K562 (cell line): ENCODE measurements at regions not wholly inside any gene's neighbourhood (a gene's known extent, or its start where the extent isn't known, plus 50 kb on each side); places are given as distances from the start of the nearest gene placed in this dataset.

Experiments
- ATAC-seq: fragments of 200-7000 bp; cut with Tn5 transposase; 3 replicates; pipeline ENCODE4 v1.9.1; 2020; ENCODE audit warnings: moderate library complexity
- BruUV-seq: library from RNA; stranded (reverse); fragments of 400-500 nt; replicated peaks from 2 replicates; lab custom pipeline; 2021; lab: Mats Ljungman, UMichigan
- CTCF ChIA-PET: fragments of 300-600 bp; formaldehyde crosslinking; extraction: SDS; loops from one replicate; lab custom pipeline; 2021; ENCODE audit warnings: low intra/inter-chr PET ratio; lab: Yijun Ruan, JAX
- POLR2A ChIA-PET: fragments of 300-600, 350-650 bp; sonication (Branson Sonifier 250); formaldehyde crosslinking; extraction: SDS; loops from one replicate; lab custom pipeline; 2021; ENCODE audit warnings: antibody characterized with exemption, inconsistent platforms; lab: Yijun Ruan, JAX
- DNase-seq, 4 experiments: peaks; one replicate each; pipeline versions ENCODE4 v3.0.0 to v3.0.0-alpha.2; 2011 to 2018; ENCODE audit warnings: low spot score in 3 of 4, mixed read lengths in 3 of 4; ENCODE audit errors: extremely low read depth in 1 of 4
- FAIRE-seq: peaks from 2 replicates; lab custom pipeline; 2011; peaks lifted over from hg19 to GRCh38; lab: Jason Lieb, UNC
- H2AFZ ChIP-seq: 2 replicates; pipeline ENCODE4 v1.6.0; 2011; ENCODE audit warnings: low read depth, low read length, control low read depth, inconsistent platforms
- H3K27ac ChIP-seq: fragments of 200-600 bp; 3 replicates; pipeline ENCODE4 v1.8.0; 2011; ENCODE audit warnings: low read depth, mild to moderate bottlenecking, control low read depth, inconsistent platforms, low read length, moderate library complexity, mixed read lengths; ENCODE audit errors: extremely low read depth
- H3K27me3 ChIP-seq, 2 experiments: fragments of 300-600 bp in 1 of 2; 2 replicates in 1 of 2; 3 replicates in 1 of 2; pipeline versions ENCODE4 v1.6.0 to v1.8.0; 2011; ENCODE audit warnings: inconsistent platforms in 2 of 2, low read length in 2 of 2, mild to moderate bottlenecking in 1 of 2, mixed read lengths in 1 of 2, moderate library complexity in 1 of 2; ENCODE audit not compliant: control insufficient read depth in 2 of 2, insufficient read depth in 2 of 2
- H3K36me3 ChIP-seq: fragments of 300-600 bp; 3 replicates; pipeline ENCODE4 v1.8.0; 2011; ENCODE audit warnings: mild to moderate bottlenecking, low read length, inconsistent platforms; ENCODE audit not compliant: control insufficient read depth, insufficient read depth
- H3K4me1 ChIP-seq, 2 experiments: fragments of 200-600 bp in 1 of 2; replicated peaks in 1 of 2; 2 replicates in 1 of 2; 3 replicates in 1 of 2; pipeline versions ENCODE4 v1.5.1 to v1.8.0; 2011; ENCODE audit warnings: inconsistent platforms in 2 of 2, low read length in 2 of 2, mild to moderate bottlenecking in 1 of 2, mixed read lengths in 1 of 2, moderate library complexity in 1 of 2; ENCODE audit not compliant: control insufficient read depth in 2 of 2, insufficient read depth in 2 of 2
- H3K4me2 ChIP-seq: 2 replicates; pipeline ENCODE4 v1.6.1; 2011; ENCODE audit warnings: low read length, control low read depth, inconsistent platforms, mixed read lengths; ENCODE audit not compliant: insufficient read depth
- H3K4me3 ChIP-seq: fragments of 200-600 bp; sonication (generic), shearing (Covaris generic); 2 replicates; pipeline ENCODE4 v1.5.1; 2016; ENCODE audit warnings: control low read depth, inconsistent platforms
- H3K79me2 ChIP-seq: fragments of 200-600 bp; 3 replicates; pipeline ENCODE4 v1.8.0; 2011; ENCODE audit warnings: low read length, inconsistent platforms; ENCODE audit not compliant: control insufficient read depth, insufficient read depth
- H3K9ac ChIP-seq, 2 experiments: 2 replicates each; pipeline versions ENCODE4 v1.6.0 to v1.6.1; 2011; ENCODE audit warnings: low read depth in 2 of 2, low read length in 2 of 2, control low read depth in 1 of 2, inconsistent platforms in 1 of 2, mild to moderate bottlenecking in 1 of 2, mixed read lengths in 1 of 2; ENCODE audit not compliant: insufficient read depth in 1 of 2
- H3K9me1 ChIP-seq: one replicate; pipeline ENCODE4 v1.6.0; 2011; ENCODE audit warnings: inconsistent platforms, mild to moderate bottlenecking, low read length, moderate library complexity; ENCODE audit not compliant: control insufficient read depth, insufficient read depth
- H3K9me3 ChIP-seq: replicated peaks from 2 replicates; pipeline ENCODE4 v1.5.1; 2011; ENCODE audit warnings: low read depth, low read length, inconsistent platforms; ENCODE audit not compliant: control insufficient read depth, insufficient read depth
- H4K20me1 ChIP-seq: replicated peaks from 2 replicates; pipeline ENCODE4 v1.6.1; 2011; ENCODE audit warnings: low read length, inconsistent platforms, mixed read lengths; ENCODE audit not compliant: control insufficient read depth, insufficient read depth
- ATF3 ChIP-seq, 2 experiments: fragments of 450-650 bp in 1 of 2; sonication (generic) in 1 of 2; formaldehyde crosslinking in 1 of 2; IDR thresholded peaks in 1 of 2; conservative IDR thresholded peaks in 1 of 2; 2 replicates each; pipeline versions ENCODE4 v1.6.1 to v1.8.1; 2016 to 2023; ENCODE audit warnings: mild to moderate bottlenecking in 2 of 2, moderate library complexity in 2 of 2, inconsistent platforms in 1 of 2, missing genetic modification reagents in 1 of 2
- CBX8 ChIP-seq: fragments of 200-600 bp; sonication (generic); IDR thresholded peaks from 2 replicates; pipeline ENCODE4 v1.6.1; 2012; ENCODE audit warnings: borderline replicate concordance, mixed run types, low read depth, mild to moderate bottlenecking, moderate library complexity, mixed read lengths, low read length, control low read depth, inconsistent platforms; ENCODE audit not compliant: poor library complexity, severe bottlenecking; ENCODE audit errors: extremely low read depth
- ZNF224 ChIP-seq: sonication (generic); formaldehyde crosslinking; IDR thresholded peaks from 2 replicates; pipeline ENCODE4 v1.8.0; 2022; ENCODE audit warnings: mild to moderate bottlenecking, missing genetic modification reagents
- ZNF780A ChIP-seq: fragments of 250-450 bp; sonication (Bioruptor Pico); IDR thresholded peaks from 2 replicates; pipeline ENCODE4 v1.5.0; 2021; ENCODE audit warnings: mild to moderate bottlenecking
- WGBS: fragments of 100-300 bp; shearing (Covaris generic); methylation state at CpG from one replicate; pipeline ENCODE4 v1.1.6; 2016; ENCODE audit warnings: low coverage, mixed read lengths; ENCODE audit not compliant: insufficient coverage; ENCODE audit errors: missing lambda C conversion rate; 5-methylcytosine and 5-hydroxymethylcytosine counted together
- in situ Hi-C: fragments of 300-500 bp; cut with MboI; formaldehyde crosslinking; loops from 4 replicates; pipeline ENCODE4 v1.15.0; 2018; ENCODE audit warnings: inconsistent platforms, mixed read lengths
- intact Hi-C: fragments of 100-400 bp; cut with micrococcal nuclease; formaldehyde crosslinking; loops from 2 replicates; pipeline ENCODE4 v1.14.2; 2022

DNA sequence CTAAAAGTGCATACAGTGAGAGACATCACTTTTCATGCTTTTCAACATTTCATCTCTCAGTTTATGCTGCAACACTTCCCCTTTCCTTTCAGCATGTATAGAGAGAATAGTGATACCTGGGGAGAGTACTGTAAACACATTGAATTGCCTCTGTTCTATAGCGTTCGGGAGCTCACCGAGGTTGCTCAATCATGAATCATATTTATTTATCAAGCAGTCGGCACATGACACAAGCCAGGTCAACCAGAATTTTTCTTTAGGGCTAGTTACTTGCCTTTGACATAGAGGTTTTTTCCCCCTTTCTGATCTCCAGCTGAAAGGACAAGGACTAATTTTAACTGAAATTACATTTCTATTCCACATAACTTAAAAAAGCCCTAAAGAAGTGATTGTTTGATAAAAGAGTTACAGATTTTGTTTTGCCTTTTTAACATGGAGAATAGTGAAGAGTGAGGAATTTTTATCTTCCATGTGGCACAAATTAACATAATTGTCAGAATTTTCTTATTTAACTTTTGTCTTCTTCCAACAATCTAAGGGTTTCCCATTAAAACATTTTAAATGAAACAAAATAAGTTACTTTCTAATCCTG lies 690.9 kb upstream of the TMEFF2 start (continued):
- TF ChIP-seq ZNF780A (CRISPR knock-in tag): no peak

- 0% methylated on average over 3 of the region's 3 CpGs for WGBS
- no peaks in the 10 kb centered on the region for H3K9me1 ChIP-seq
- ATAC-seq (no peak), FAIRE-seq (no peak), DNase-seq (no peak)
- in situ Hi-C loops (no loop called here), intact Hi-C loops (no loop called here)
- H3K4me2 ChIP-seq: no peak overlapping the region
- no peak overlapping the region for H3K27ac ChIP-seq
- TF ChIP-seq ATF3 (IDR thresholded peaks at IDR 0.05) (no peak), ATF3 (CRISPR knock-in tag; conservative IDR thresholded peaks at IDR 0.05) (no peak), CBX8 (no peak), ZNF224 (no peak)
- H3K79me2 ChIP-seq: no peaks in the 10 kb centered on the region
- no peaks in the 10 kb centered on the region for H4K20me1 ChIP-seq
- no peak overlapping the region for H2AFZ ChIP-seq
- CTCF ChIA-PET: no interaction called here
- no peak overlapping the region for H3K9ac ChIP-seq
- H3K36me3 ChIP-seq: no peaks in the 10 kb centered on the region
- H3K4me1 ChIP-seq: no peaks in the 10 kb centered on the region
- POLR2A ChIA-PET: no interaction called here
- H3K9me3 ChIP-seq: 0 out of 2 replicates have a peak, but pooled peaks cover 2% of the 10 kb centered on the region
- no peak overlapping the region for H3K4me3 ChIP-seq
- no TSS peak for BruUV-seq
- H3K27me3 ChIP-seq: no peaks in the 10 kb centered on the region
Observed at GRCh38 chr2:192877159-192877558, 682.4 kb upstream of the TMEFF2 start.
